ENCODE measurements at regions not wholly inside any gene's neighbourhood (a gene's known extent, or its start where the extent isn't known, plus 50 kb on each side); places are given as distances from the start of the nearest gene placed in this dataset.

DNA sequence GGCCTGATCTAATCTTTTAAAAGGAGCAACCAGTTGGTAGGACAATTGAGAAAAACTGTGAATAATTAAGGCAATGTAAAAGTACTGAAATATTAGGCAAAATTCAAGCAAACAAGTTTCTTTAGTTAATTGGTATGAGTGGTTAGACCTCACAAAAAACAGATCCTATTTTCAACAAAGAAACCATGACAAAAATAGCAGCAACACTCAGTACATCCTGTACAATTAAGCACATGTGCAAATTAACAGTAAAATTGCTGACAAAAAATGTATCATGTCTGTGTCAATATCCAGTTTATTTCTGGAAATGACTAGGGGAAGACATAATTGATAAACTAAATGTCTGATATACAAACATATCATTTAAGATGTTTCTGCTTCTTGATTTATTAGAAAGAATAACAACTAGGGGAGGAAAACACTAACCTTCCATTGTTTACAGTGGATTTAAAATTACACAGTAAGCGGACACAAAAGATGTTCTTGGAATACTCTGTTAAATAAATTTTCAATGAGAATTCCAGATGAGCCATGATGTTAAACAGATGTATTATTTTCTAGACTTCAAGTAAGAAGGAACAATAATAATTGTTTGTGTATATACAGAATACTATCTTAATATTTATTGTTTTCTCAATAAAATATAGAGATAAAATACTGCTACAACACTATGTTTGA is 638.9 kb downstream of the SPRY1 start:
- H3K27ac ChIP-seq: no peak overlapping the region
- no peak for TF ChIP-seq CTCF (conservative IDR thresholded peaks at IDR 0.05)

DNA sequence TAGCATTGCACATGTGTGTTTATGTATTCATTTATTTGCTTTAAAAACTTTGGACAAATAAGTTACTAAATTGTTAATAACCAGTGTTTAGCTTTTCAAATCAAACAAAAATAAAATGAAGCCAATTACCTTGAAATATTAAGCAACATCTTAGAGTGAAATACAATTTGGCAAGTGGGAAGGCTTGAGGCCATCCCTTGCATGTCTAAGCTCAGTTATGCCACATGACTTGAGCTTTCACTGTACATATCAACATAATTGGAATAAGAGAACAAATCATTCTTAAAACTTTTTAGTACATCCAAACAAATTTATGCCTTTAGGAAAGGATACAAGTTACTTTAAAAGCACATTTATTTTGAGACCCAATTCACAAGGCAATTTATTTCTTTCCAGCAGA is 640.6 kb downstream of the SPRY1 start:
- no peak for TF ChIP-seq CTCF (conservative IDR thresholded peaks at IDR 0.05)
- no peak overlapping the region for H3K27ac ChIP-seq

GRCh38 chr4:124044330-124044729 is 647.7 kb downstream of the SPRY1 start:
- no peak for TF ChIP-seq CTCF (conservative IDR thresholded peaks at IDR 0.05)
- no peak overlapping the region for H3K27ac ChIP-seq

GRCh38 chr4:124044867-124045266 is 648.3 kb downstream of the SPRY1 start:
- H3K27ac ChIP-seq: no peak overlapping the region
- TF ChIP-seq CTCF (conservative IDR thresholded peaks at IDR 0.05): no peak

GRCh38 chr4:124046190-124046589 is 649.6 kb downstream of the SPRY1 start:
- no peak overlapping the region for H3K27ac ChIP-seq
- no peak for TF ChIP-seq CTCF (conservative IDR thresholded peaks at IDR 0.05)

GRCh38 chr4:124053872-124054538 is 657.4 kb downstream of the SPRY1 start:
- H3K27ac ChIP-seq: no peak overlapping the region
- no peak for TF ChIP-seq CTCF (conservative IDR thresholded peaks at IDR 0.05)

DNA sequence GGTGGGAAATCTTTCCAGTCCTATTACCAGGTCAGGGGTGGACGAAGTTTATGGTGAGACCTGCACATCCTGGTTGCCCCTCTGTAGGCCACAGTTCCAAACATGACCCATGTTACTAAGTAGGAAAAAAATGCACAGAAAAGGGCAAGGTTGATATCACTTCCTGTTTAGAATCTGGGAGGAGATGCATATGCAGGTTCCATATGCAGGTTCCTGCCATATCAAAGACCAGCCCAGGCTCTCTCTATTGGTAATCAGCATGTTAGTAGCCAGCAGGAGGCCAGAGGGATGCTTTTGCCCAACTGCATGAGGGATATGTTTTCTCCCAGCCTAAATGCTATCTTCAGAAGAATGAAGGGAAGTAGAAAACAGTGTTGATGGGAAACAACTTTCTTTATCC is 657.2 kb downstream of the ANKRD50 start:
- no peak overlapping the region for H3K27ac ChIP-seq
- no peak for TF ChIP-seq CTCF (conservative IDR thresholded peaks at IDR 0.05)
